Fibroblast of skin of abdomen (primary cell): ENCODE measurements at regions not wholly inside any gene's neighbourhood (a gene's known extent, or its start where the extent isn't known, plus 50 kb on each side); places are given as distances from the start of the nearest gene placed in this dataset.
"Not testable (repeated sequence)": the region's sequence is repeated elsewhere in the genome, so short reads cannot be mapped to it uniquely, and the experiment has no call there.

ENCODE experiments used
- DNase-seq: peaks from one replicate; pipeline ENCODE4 v3.0.0-alpha.2; 2013

DNA sequence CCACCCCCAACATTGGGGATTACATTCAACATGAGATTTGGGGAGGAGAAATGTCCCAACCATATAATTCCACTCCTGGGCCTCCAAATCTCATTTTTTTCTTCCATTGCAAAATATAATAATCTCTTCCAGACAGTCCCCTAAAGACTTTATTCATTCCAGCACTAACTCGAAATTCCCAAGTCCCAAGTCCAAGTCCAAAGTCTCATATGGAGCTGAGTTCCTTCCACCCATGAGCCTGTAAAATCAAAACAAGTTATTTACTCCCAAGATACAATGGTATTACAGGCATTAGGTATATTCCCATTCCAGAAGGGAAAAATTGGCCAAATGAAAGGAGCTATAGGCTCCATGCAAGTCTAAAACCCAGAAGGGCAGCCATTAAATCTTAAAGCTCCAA is 56.7 kb downstream of the P2RY1 start:
- no peak for DNase-seq

- no peak for DNase-seq
Observed at GRCh38 chr3:152892446-152892845, 57.5 kb downstream of the P2RY1 start.

GRCh38 chr3:152893647-152894046 is 58.7 kb downstream of the P2RY1 start:
- DNase-seq, result no peak

DNA sequence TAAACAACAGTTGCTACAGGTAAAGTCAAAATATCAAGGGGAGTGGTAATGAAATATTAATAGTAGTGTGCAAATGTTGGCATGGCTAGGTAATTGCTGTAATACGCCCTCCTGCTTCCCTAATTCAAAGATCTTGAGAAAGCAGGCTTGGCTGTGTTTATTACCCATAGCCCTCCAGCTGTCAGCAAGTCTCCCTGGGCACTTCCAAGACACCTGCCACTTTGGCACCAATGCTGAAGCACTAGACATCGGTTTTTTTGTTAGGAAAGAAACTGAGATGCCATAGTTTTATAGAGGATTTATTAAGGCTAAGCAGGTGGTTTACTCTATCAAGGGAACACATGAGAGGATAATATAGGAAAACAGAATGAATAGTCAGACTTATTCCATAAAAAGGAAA is 64.4 kb downstream of the P2RY1 start:
- DNase-seq, result no peak

- DNase-seq, result no peak
Observed at GRCh38 chr3:152902141-152902669, 67.3 kb downstream of the P2RY1 start.

DNA sequence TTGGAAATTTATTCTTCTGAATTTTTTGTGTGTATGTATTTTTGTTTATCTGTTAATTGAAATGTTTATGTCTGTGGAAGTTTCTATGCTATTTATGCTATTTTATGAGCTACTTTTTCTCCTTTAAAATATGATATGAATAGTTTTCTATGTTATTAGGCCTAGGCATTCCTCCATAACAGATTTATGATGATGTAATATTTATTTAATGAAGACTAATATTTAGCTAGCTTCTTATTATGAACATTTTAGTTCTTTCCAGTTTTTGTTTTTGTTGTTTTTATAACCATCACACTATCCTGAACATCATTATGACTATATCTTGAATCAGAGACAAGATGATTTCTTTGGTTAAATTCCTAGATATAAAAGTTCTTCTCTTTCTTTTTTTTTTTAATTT is 70.7 kb downstream of the P2RY1 start:
- no peak for DNase-seq

DNA sequence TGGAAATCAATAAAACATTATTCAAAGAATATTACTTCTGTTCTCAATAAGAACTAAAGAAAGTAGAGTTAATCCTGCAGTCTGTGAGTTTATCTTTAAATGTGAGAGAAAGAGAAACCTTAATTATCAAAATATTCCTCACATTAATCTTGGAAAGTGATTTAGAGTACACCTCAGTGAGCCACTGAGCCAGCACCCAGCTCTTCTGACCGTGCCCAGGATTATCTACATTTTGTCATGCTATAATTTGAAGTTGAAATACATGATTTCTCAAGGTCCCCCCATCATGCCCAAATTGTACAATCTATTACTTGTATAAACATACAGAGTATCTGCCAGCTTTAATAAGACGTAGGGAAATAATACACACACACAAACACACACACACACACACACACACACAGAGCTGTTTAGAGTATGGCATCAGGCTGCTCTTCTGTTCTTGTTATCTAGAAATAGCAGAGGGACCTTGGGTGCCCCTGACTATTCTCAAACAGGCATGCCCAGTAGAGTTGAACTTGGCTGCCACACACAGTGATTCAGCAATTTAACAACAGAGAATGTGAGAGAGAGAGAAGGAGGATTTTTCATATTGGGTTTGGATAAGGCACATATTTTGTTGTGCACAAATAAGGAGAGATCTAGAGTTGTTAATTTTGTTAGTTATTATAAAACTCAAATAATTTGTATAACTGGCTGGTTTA is 74.4 kb downstream of the P2RY1 start:
- no peak for DNase-seq

GRCh38 chr3:152910211-152910610 is 75.3 kb downstream of the P2RY1 start:
- no peak for DNase-seq

DNA sequence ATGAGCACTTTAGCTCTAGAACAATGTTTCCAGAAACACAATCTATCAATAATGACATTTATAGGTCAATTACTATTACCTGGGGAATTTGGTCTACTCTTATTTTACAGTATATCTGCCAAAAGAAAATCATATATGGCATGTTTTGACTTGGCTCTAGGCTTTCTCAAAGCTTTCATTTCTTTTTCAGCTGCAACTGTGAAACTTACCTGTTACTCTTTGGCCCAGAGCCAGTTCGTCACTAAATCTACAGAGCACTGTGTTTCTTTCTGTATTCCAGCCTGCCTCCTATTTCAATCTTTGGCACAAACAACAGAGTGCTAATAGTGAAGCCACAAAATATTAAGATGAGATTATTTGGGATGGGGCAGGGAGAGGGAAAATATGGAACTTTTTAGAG is 76.0 kb downstream of the P2RY1 start:
- DNase-seq, result no peak

DNA sequence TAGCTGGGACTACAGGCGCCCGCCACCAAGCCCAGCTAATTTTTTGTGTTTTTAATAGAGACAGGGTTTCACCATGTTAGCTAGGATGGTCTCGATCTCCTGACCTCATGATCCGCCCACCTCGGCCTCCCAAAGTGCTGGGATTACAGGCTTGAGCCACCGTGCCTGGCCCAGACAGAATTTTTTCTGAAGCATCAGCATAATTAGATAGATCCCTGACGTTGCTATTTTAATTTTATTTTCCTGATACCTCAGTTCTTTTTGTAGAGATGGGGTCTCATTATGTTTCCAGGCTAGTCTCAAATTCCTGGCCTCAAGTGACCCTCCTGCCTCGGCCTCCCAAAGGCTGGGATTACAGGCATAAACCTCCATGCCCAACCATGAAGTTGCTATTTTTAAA is 79.8 kb downstream of the P2RY1 start:
- DNase-seq, result not testable (repeated sequence)

GRCh38 chr3:152915695-152916094 is 80.8 kb downstream of the P2RY1 start:
- no peak for DNase-seq

DNA sequence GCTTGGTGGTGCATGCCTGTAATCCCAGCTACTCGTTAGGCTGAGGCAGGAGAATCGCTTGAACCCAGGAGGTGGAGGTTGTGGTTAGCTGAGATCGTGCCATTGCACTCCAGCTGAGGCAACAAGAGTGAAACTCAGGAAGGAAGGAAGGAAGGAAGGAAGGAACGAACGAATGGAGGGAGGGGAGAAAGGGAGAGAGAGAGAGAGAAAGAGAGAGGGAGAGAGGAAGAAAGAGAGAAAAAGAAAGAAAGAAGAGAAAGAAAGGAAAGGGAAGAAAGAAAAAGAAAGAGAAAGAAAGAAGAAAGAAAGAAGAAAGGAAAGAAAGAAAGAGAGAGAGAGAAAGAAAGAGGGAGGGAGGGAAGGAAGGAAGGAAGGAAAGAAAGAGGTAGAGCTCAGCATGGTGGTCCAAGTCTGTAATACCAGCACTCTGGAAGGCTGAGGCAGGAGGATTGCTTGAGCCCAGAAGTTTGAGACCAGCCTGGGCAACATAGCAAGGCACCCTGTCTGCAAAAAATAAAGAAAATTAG is 81.9 kb downstream of the P2RY1 start:
- DNase-seq, result no peak

DNA sequence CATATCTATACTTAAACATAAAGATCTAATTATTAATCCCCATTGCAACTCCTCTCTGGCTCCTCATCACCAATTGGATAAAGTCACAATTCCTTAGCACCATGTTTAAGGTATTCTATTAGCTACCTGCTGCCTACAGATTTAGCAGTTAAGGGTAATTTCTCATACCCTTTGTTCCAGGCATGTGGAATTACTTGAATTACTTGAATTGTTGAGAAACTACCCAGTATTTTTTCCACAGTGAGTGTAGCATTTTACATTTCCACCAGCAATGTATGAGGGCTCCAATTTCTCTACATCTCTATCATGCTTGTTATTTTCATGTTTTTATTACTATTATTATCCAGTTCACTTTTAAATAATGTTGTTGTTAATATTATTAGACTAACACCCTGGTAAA is 86.4 kb downstream of the P2RY1 start:
- DNase-seq, result no peak

DNA sequence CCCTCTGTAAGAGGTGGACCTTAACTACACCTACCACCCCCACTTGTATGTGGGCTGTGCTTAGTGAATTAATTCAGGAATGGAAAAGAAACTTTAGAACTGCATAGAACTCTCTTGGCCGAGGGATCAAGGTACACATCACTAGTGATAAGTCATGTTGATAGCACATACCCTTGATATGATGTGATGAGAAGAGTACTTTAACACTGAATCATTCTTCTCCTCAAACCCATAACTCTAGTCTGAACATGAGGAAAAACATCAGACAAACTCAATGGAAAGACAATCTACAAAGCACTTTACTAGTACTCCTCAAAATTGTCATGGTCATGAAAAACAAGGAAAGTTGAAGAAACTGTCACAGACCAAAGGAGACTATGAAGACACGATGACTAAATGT is 87.6 kb downstream of the P2RY1 start:
- no peak for DNase-seq

DNA sequence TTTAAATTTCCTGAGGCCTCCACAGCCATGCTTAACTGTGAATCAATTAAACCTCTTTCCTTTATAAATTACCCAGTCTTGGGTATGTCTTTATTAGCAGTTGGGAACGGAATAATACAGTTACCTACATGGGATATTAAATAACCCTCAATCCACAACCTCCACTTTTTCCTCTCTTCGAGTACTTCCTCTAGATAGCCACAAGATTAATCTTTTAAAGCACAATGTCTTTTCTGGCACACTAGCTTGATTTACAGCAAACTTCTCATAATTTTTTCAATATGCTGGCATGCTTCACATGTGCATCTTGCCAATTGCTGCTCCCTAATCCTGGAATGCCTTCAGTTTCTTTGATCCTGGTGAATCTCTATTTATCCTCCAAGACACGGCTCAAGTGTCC is 92.2 kb downstream of the P2RY1 start:
- no peak for DNase-seq

GRCh38 chr3:152930516-152930915 is 95.6 kb downstream of the P2RY1 start:
- no peak for DNase-seq

DNA sequence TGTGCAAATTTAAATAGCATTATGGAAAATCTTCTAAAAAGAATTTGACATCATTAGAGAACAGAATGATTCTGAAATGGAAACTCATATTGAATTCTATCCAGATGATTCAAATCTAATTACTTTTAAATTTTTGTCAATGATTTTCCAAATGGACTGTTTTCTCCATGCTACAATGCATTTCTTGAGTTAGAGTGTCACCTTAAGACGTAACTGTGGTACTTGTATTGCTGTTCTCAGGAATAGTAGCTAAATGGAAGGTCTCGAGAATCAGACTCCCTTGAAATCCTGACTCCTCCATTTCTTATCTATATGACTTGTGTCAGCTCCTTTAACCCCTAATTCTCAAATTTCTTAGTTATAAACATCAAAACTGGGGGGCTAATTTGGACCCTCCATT is 102.3 kb downstream of the P2RY1 start:
- DNase-seq, result no peak

GRCh38 chr3:152938974-152939636 is 104.2 kb downstream of the P2RY1 start:
- no peak for DNase-seq

DNA sequence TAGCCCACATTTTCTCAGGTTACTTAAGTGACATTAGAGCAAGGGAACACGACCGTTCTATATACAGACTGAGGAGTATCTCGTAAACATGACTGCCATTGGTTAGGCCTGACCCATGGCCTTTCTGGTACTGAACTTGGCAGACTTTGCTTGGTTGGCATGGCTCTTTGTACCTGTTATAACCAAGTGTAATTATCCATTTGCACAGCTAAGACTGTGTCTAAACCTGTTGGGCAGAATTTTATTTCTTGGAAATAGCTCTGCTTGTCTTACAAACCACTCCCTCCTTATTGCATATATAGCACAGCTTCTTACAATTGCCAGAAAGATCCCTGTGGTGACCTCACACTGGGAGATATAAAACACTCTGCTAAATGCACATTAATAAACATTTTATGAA is 106.9 kb downstream of the P2RY1 start:
- no peak for DNase-seq

- no peak for DNase-seq
Observed at GRCh38 chr3:152942366-152942765, 107.4 kb downstream of the P2RY1 start.

GRCh38 chr3:152943645-152944044 is 108.7 kb downstream of the P2RY1 start:
- no peak for DNase-seq

DNA sequence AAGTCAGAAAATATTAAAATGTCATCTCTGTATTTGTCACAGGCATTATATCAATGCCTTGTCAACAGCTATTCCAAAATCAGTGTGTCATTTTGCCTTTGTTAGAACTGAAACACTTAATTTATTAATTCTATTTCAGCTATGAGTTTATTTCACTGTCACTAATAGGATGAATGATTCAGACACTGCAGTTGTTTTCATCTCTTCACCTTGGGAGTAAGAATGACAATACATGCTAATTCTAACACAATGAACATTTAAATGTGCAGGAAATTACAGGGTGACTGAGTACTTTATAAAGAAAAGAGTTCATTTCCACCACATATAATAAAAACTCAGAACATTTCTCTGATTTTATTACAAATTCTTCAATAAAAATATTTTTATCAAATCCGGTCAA is 109.7 kb downstream of the P2RY1 start:
- no peak for DNase-seq

GRCh38 chr3:152945556-152945955 is 110.6 kb downstream of the P2RY1 start:
- DNase-seq, result no peak

DNA sequence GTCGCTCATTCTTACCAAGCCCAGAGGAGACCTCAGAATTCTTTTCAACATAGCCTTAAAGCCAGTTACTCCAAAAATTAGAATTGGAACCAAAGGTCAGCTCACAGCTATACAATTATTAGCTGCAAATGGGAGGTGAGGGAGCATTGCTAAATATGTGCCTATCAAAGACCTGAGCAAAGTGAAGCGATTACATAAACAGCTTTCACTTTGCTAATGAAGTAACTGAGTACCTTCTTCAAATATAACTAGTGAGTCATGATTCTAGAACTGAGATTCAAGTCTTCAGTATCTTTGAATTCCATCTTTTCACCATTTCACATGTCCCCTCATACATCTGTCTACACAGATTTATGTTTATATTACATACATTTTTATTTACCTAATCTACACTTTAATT is 122.6 kb downstream of the P2RY1 start:
- DNase-seq, result no peak
